GM19043 (cell line): ENCODE measurements at regions not wholly inside any gene's neighbourhood (a gene's known extent, or its start where the extent isn't known, plus 50 kb on each side); places are given as distances from the start of the nearest gene placed in this dataset.
"Not testable (repeated sequence)": the region's sequence is repeated elsewhere in the genome, so short reads cannot be mapped to it uniquely, and the experiment has no call there.

ENCODE experiments used
- ATAC-seq: cut with Tn5 transposase; IDR thresholded peaks from one replicate; pipeline ENCODE4 v1.9.1; 2021; ENCODE audit warnings: low read depth; ENCODE audit not compliant: unreplicated experiment

DNA sequence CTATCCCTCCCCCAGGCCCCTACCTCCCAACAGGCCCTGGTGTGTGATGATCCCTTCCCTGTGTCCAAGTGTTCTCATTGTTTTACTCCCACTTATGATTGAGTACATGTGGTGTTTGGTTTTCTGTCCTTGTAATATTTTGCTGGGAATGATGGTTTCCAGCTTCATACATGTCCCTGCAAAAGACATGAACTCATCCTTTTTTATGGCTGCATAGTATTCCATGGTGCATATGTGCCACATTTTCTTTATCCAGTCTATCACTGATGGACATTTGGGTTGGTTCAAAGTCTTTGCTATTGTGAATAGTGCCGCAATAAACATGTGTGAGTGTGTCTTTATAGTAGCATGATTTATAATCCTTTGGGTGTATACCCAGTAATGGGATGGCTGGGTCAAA is 151.7 kb downstream of the VSIG4 start:
- ATAC-seq, result not testable (repeated sequence)

DNA sequence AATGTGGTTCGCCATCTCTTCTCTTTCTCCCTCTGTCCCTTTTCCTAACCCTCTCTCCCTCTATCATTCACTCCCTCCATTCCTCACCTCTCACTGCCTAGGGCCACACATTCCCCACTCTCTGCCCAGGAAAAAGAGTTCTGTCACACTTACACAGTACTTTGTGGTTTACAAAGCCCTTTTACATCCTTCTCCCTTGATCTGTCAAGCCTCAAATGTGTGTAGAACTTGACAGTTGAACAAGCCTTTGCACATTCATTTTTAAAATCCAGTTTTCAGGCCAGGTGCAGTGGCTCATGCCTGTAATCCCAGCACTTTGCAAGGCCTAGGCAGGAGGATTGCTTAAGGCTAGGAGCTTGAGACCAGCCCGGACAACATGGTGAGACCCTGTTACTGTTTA is 156.3 kb downstream of the VSIG4 start:
- no peak for ATAC-seq

DNA sequence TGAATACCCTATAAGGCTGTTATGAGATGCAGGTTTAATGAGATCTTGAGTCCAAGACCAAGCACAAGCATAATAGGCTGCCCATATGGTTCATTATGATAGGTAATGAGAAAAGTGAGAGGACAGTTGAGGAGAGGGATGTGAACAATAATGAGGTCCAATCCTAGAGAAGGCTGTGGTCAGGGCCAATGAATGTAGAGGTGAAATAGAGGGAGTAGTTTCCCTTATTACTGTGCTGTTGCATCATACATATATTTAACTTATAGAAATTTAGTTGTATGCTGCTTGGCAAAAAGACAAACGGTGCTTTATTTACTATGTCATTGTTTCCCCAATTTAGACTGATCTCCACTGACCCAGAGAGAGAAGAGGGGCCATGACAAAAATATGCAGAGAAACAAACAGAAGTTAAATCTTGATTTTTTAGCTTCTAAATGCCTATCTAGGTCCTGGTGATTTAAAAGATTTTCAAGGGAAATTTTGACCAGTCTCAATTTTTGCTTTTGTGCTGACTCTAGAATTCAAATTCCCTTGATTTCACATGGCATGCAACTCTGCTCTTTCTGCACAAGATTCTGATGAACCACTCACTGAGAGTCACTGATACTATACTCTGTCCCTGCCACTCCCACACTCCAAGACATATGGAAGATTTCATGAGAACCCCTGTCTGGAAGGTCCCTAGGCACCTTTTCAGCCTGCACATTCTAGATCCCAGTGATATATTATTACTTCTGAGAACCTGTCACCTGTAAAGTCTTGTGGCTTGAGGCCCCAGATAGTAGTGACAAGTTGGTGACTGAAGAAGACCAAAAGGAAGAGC is 159.7 kb downstream of the VSIG4 start:
- ATAC-seq, result no peak

DNA sequence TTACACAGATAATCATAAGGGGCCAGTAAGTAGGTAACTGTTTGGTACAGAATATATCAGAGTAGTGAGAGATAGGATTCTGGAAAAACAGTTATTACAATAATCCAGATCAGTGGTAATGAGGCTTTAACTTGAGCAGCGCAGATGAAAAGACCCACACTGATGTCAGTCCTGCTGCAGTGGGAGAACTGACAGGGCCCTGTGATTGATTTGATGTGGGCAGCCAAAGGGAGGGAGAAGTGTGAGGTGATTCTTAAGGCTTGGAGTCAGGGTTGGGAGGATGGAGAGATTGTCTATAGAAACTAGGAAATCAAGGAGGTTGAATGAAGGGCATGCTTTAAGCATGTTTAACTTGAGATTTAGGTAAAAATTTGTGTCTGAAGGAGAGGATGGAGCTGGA is 161.4 kb downstream of the VSIG4 start:
- no peak for ATAC-seq

DNA sequence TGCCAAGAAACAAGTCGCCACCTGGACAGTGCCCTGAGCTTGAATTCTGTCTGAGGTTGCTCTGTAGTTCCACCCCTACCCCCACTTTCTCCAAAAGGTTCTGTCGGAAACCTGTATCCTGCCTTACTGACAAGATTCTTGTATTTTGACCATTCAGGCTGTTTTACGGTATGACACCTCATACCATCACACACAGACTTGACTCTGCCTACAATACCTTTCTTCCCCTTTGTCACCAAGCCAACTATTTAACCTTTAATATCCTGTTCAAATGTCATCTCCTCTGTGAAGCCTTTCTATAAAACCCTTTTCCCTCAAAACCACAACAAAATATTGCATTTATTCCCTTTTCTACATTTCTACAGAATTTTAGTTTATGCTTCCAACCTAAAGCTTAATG is 161.9 kb downstream of the VSIG4 start:
- ATAC-seq, result no peak

DNA sequence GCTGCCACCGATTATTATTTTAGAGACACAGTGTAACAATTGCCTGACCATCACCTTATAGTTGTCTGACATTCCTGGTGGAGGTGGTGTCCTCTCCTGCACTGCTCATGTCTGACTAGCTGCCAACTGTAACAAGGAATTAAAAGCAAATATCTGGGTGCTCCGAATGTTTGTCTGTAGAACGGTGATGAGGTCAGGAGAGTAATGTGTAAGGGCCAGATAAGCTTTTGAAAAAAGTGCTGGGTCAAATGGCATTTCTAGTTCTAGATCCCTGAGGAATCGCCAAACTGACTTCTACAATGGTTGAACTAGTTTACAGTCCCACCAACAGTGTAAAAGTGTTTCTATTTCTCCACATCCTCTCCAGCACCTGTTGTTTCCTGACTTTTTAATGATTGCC is 164.3 kb downstream of the VSIG4 start:
- ATAC-seq, result not testable (repeated sequence)

DNA sequence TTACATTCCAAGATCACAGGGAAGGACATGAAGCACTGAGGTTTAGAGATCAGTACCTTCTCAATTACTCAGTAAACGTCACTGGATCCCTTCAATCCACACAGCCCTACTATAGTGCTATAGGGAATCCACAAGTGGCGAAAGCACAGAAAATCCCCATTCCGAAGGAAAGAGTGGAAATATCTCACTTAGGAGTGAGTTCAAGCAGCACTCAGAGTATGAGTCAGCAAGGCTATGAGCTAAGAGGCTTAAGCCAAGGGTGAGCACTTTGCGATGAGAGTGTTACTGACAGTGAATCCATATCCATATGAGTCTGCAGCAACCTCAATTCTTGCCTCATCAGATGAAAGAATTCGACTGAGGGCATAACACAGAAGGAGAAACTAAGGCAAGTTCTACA is 165.1 kb downstream of the VSIG4 start:
- ATAC-seq, result no peak

DNA sequence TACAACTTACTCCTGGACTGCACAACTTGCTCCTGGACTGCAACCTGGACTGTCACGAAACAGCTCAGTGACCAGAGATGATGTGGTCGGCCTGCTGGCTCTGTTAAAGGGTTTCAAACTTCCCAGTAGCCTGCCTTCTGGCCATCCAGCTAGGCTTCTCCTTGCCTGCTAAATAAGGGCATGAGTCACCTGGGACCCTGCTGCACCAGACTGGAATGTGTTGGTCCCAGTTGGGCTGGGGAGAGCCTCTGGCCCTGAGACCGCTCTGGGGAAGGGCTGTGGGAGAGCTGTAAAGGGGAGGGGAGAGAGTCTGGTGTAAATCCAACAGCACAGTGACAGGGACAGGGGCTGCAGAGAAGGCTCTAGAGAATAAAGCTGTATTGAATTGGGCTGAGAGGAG is 165.8 kb downstream of the VSIG4 start:
- no peak for ATAC-seq

DNA sequence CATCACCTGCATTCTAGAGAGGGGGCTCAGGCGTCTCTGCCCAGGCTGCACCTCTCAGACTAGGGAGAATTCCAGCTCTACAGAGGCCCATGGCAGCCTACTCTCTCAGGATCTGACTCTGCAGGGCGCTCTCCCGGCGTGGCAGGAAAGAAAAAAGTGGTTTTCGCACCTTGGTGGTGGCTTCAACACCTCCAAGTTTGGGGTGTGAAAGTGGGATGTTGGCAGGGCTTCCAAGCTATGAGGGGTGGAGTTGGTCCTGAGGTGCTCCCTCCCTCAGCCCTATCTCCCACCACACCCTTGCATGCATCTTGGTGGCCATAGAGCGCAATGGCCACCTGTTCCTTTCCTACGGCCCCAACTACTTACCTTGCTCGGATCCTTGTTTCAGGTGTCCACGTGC is 166.5 kb downstream of the VSIG4 start:
- no peak for ATAC-seq

DNA sequence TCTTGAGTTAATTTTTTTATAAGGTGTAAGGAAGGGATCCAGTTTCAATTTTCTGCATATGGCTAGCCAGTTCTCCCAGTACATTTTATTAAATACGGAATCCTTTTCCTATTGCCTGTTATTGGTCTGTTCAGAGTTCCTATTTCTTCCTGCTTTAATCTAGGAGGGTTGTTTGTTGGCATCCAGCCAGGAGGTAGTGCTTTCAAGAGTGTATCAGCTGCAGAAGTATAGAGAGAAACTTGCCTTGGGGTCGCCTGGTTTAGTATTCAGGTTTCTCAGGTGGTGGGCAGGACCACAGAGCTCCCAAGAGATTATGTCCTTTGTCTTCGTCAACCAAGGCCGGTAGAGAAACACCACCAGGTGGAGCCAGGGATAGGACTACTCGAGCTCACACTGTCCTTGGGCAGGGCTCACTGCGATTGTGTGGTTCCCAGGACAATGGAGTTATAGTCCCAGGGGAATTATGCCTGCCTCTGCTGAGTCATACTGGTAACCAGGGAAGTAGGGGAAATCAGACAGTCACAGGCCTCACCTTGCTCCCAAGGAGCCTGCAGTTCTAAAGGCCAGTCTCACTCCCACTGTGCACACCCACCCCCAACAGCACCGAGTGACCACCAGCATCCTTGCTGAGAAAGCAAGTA is 168.1 kb downstream of the VSIG4 start:
- peak; percentile 76 for ATAC-seq

DNA sequence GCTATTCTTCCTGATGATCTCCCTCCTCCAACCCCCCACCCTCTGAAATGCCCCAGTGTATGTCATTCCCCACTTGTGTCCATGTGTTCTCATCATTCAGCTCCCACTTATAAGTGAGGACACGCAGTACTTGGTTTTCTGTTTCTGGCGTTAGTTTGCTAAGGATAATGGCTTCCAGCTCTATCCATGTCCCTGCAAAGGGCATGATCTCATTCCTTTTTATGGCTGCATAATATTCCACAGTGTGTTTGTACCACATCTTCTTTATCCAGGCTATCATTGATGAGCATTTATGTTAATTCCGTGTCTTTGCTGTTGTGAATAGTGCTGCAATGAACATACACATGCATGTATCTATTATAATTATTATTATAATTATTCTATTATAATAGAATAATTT is 169.3 kb downstream of the VSIG4 start:
- ATAC-seq, result not testable (repeated sequence)

DNA sequence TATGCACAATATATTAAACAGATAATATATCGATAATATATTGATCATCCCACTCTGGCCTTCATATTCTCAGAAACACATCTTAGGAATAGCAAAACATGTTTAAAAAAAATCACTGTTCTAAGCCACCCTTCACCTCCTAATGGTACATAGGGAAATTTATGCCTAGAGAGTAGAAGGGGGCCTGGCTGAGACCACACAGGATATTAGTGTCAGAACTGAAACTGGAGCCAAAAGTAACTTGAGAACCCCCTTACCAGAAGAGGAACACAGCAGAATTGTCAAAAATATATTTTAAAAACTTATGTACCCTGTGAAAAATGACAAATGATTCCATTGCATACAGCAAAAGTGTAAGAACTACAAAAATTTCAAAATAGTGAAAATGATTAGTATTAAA is 173.1 kb downstream of the VSIG4 start:
- ATAC-seq, result no peak

DNA sequence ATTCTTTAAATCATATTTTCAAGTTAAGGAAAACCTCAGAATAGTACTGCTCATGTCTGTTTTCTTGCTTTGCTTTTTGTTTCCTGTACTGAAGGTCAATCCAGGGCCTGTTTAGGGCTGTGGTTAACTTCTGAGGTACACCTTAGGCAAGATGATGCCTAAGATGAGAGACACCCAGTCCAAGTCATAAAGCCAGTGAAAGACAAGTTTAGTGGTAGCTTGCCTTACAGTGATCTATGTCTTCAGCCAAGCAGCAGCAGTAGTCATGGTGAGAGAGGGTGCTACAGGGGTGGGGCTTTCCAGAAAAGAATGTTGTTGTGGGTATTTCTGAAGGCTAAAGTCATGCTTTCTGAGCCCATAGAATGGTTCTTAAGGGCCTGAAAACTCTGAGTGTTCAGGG is 173.7 kb downstream of the VSIG4 start:
- no peak for ATAC-seq

DNA sequence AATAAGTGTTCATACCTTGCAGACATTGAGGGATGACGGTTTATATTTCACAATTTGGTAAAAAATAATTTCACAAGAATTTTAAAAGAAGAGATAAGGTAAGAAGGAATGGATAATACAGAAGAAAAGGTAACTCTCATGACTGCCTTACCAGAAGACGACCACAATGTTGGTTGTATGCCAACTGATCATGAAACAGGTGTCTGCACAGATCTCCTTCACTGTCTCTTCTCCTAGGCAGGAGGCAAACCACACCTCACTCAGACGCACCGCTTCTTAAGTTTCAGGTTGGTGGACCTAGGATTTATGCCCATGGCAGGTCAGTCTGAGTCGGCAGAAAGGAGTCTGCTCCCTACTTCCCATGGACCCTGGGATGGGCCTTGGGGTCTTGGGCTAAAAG is 177.2 kb downstream of the VSIG4 start:
- ATAC-seq, result no peak

DNA sequence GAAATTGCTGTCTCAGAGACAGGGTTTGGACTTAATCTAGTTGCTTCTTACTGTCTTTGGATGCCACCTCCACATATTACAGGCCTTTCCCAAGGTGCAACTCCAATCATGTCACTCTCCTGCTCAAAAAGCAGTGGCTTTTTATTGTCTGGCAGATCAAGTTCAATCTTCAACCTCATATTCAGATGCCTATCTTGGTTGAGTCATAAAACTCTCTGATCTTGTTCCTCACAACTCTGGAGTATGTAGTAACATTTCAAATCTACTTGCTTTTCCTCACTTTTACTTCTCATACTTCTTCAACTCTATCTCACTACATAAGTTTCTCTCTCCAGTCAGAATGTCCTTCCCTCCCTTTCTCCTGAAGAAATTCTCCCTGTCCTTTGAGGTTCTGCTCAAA is 180.6 kb downstream of the VSIG4 start:
- no peak for ATAC-seq

DNA sequence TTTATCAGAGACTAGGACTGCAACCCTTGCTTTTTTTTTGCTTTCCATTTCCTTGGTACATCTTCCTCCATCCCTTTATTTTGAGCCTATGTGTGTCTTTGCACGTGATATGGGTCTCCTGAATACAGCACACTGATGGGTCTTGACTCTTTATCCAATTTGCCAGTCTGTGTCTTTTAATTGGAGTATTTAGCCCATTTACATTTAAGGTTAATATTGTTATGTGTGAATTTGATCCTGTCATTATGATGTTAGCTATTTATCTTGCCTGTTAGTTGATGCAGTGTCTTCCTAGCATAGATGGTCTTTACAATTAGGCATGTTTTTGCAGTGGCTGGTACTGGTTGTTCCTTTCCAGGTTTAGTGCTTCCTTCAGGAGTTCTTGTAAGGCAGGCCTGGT is 185.4 kb downstream of the VSIG4 start:
- ATAC-seq, result not testable (repeated sequence)

DNA sequence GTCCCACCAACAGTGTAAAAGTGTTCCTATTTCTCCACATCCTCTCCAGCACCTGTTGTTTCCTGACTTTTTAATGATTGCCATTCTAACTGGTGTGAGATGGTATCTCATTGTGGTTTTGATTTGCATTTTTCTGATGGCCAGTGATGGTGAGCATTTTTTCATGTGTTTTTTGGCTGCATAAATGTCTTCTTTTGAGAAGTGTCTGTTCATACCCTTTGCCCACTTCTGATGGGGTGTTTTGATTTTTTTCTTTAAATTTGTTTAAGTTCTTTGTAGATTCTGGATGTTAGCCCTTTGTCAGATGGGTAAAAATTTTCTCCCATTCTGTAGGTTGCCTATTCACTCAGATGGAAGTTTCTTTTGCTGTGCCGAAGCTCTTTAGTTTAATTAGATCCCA is 183.9 kb downstream of the MSN start:
- ATAC-seq, result not testable (repeated sequence)

DNA sequence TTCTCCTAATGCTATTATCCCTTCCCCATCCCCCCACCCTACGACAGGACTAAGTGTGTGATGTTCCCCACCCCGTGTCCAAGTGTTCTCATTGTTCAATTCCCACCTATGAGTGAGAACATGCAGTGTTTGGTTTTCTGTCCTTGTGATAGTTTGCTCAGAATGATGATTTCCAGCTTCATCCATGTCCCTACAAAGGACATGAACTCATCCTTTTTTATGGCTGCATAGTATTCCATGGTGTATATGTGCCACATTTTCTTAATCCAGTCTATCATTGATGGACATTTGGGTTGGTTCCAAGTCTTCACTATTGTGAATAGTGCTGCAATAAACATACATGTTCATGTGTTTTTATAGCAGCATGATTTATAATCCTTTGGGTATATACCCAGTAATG is 183.4 kb downstream of the MSN start:
- not testable (repeated sequence) for ATAC-seq

DNA sequence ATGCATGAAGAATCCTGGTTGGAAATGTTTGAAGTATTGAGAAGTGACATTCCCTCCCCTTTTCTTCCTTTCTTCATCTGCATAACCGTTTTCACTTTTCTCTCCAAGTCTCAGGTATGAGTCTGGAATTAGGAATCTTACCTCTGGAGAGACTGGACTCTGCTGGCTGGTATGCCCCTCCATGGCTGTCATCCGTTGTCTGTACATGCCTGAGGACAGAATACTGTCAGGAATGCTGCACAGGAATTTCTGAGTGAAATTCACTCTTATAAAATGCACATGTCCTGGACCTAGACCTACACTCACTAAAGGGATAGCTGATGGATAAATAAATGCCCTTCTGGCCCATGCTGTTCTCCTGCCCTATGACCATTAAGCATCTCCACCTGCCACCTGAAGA is 179.5 kb downstream of the MSN start:
- no peak for ATAC-seq

DNA sequence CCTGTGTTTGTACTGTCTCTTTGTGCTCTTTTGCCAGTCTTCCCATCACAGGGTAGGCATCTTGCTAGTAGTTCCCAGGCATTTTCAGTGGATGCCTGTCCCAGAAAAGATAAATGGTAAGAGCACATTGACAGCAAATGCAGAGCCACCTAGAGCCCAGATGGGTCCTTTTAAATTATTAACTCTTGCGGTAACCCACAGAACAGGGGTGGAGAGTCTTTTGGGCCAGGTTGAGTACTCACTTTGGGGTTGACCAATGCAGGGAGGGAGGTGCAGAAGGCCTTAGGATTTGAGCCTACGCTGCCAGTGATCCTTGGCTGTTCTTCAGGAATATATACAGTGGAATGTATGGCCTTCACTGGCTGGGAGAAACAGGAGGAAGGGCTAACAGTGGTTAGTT is 173.8 kb downstream of the MSN start:
- peak; percentile 59 for ATAC-seq

DNA sequence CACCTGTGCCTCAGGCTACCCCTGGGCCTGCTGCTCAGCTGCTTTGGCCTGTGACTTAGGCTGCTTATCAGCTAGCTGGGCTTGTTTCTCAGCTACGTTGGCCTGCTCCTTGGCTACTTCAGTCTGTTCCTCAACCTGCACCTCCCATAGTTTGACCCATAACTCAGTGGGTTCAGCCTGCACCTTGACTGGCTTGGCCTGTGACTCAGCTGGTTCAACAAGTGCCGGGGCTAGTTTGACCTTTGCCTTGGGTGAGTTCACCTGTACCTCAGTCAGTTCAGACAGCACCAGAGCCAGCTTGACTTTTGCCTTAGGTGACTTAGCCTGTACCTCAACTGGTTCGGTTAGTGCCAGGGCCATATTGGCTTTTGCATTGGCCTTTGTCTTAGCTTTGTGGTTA is 171.2 kb downstream of the MSN start:
- no peak for ATAC-seq

DNA sequence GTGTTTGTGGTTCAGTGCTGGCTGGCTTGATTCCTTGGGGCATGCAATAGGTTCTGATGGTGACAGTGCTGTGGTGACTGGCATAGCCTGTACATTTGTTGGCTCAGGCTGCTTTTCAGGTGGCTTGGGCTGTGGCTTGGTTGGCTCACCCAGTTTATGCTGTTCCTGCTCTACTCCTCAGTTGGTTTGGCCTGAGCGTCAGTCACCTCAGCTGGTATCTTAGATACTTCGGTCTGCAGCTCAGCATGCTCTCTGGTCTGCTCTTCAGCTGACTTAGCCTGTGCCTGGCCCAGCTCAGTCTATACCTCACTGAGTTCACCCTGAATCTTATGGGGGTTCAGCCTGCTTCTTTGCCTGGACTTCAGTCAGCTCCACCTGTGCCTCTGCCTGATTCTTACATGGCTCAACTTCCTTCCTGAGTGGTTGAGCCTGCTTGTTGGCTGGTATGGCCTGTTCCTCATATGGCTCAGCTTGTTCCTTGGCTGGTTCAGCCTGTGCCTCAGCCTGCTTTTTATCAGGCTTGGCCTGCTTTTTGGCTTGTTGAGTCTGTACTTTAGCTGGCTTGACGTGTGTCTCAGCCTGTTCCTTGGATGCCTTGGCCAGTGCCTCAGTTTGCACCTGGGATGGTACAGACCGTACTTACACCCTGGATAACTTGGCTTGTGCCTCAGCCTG is 170.6 kb downstream of the MSN start:
- ATAC-seq, result no peak
